Mesothelial cell of epicardium (in vitro differentiated cells): ENCODE measurements at regions not wholly inside any gene's neighbourhood (a gene's known extent, or its start where the extent isn't known, plus 50 kb on each side); places are given as distances from the start of the nearest gene placed in this dataset.

Experiments used
- DNase-seq, 2 experiments: peaks; one replicate each; pipeline ENCODE4 v3.0.0; 2021; ENCODE audit warnings: low spot score in 2 of 2; ENCODE audit not compliant: unreplicated experiment in 2 of 2
- H3K27ac Mint-ChIP-seq: 2 replicates; pipeline ENCODE4 v1.8.0; 2021; ENCODE audit warnings: mixed read lengths
- H3K27me3 Mint-ChIP-seq: 2 replicates; pipeline ENCODE4 v1.8.0; 2021; ENCODE audit warnings: low read depth, mixed read lengths
- H3K36me3 Mint-ChIP-seq: 2 replicates; pipeline ENCODE4 v1.8.0; 2021; ENCODE audit warnings: mixed read lengths
- H3K4me1 Mint-ChIP-seq: 2 replicates; pipeline ENCODE4 v1.8.0; 2021; ENCODE audit warnings: mixed read lengths
- H3K4me3 Mint-ChIP-seq: 2 replicates; pipeline ENCODE4 v1.8.0; 2021; ENCODE audit warnings: mild to moderate bottlenecking, moderate library complexity, mixed read lengths
- H3K9me3 Mint-ChIP-seq: 2 replicates; pipeline ENCODE4 v1.8.0; 2021; ENCODE audit warnings: mixed read lengths
- TF ChIP-seq, protein P1 (sequence below): fragments of 200-600 bp; sonication (generic); IDR thresholded peaks from one replicate; pipeline ENCODE4 v1.5.0; 2021; ENCODE audit warnings: antibody characterized with exemption; ENCODE audit not compliant: unreplicated experiment

- DNase-seq = no peak
Observed at GRCh38 chr4:17142232-17142711, 243.8 kb upstream of the LDB2 start.

DNA sequence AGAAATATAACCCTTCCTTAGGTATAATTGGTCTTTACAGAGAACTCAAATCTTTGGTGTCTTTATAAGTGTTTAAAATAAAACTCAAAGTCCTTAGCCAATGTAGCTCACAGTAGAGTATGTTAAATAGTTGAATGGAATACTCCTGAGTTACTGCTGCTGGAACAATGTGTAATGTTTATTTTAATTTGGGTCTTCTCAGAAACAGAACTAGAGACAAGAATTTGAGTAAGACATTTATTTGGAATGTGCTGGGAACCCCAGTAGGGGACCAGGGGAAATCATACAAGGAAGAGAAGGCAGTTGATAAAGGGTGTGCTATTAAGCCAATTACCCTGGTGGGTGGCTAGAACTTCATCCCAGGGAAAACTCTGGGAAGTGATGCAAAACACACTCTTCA is 240.4 kb upstream of the LDB2 start:
- H3K27me3 Mint-ChIP-seq = no peaks in the 10 kb centered on the region
- peaks cover 38% of the 10 kb centered on the region for H3K9me3 Mint-ChIP-seq
- H3K36me3 Mint-ChIP-seq = peaks cover 5% of the 10 kb centered on the region
- H3K4me1 Mint-ChIP-seq = no peaks in the 10 kb centered on the region
- H3K27ac Mint-ChIP-seq = no peak overlapping the region
- no peak for DNase-seq
- TF ChIP-seq, protein P1, sequence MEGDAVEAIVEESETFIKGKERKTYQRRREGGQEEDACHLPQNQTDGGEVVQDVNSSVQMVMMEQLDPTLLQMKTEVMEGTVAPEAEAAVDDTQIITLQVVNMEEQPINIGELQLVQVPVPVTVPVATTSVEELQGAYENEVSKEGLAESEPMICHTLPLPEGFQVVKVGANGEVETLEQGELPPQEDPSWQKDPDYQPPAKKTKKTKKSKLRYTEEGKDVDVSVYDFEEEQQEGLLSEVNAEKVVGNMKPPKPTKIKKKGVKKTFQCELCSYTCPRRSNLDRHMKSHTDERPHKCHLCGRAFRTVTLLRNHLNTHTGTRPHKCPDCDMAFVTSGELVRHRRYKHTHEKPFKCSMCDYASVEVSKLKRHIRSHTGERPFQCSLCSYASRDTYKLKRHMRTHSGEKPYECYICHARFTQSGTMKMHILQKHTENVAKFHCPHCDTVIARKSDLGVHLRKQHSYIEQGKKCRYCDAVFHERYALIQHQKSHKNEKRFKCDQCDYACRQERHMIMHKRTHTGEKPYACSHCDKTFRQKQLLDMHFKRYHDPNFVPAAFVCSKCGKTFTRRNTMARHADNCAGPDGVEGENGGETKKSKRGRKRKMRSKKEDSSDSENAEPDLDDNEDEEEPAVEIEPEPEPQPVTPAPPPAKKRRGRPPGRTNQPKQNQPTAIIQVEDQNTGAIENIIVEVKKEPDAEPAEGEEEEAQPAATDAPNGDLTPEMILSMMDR = no peak
- H3K4me3 Mint-ChIP-seq = no peak overlapping the region

More at GRCh38 chr4:17142232-17142711, 243.8 kb upstream of the LDB2 start:
- Mint-ChIP-seq H3K9me3 (peaks cover 33% of the 10 kb centered on the region), H3K27ac (no peak overlapping the region), H3K4me3 (no peak overlapping the region), H3K36me3 (peaks cover 5% of the 10 kb centered on the region), H3K27me3 (no peaks in the 10 kb centered on the region), H3K4me1 (no peaks in the 10 kb centered on the region)
- TF ChIP-seq, protein P1 = no peak

DNA sequence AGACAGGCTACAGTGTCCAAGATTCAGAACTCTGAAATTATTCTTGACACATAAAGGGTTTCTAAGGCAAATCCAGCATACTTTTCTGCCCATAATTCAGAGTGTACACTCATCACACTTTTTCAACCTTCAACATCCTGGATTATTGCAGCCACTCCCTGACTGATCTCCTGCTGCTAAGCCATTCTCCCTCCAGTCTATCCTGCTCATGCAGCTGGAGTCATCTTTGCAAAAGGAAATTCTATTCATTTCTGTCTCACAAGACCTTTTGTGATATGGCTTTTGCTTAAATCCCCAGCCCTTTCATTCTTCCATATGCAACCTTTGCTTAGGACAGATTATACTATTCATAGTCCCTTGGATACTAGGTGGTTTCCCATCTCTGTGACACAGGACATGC is 236.1 kb upstream of the LDB2 start:
- Mint-ChIP-seq H3K4me3 (no peak overlapping the region), H3K9me3 (peaks cover 20% of the 10 kb centered on the region), H3K27ac (no peak overlapping the region), H3K4me1 (no peaks in the 10 kb centered on the region), H3K27me3 (no peaks in the 10 kb centered on the region), H3K36me3 (no peaks in the 10 kb centered on the region)
- no peak for DNase-seq
- TF ChIP-seq, protein P1 = no peak

DNA sequence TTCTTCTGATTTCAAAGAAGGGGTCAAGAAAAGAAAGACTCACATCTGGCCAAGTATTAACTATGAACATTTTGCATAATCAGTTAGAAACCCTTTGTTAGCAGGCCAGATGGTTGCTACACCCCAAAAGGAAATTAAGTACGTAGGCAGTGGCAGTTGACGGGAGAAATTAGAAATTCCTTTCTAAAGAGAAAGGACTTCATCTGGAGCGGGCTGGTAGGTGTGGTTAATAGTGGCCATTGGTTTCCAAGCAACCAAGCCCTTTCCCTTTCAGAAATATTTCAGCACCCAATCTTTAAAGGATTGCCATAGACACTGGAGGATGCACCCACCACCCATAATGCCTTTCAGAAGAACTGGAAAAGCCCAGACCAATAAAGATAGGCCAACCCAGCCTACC is 235.7 kb upstream of the LDB2 start:
- H3K9me3 Mint-ChIP-seq = peaks cover 16% of the 10 kb centered on the region
- no peaks in the 10 kb centered on the region for H3K36me3 Mint-ChIP-seq
- H3K27me3 Mint-ChIP-seq = no peaks in the 10 kb centered on the region
- TF ChIP-seq, protein P1 = no peak
- no peak overlapping the region for H3K27ac Mint-ChIP-seq
- H3K4me1 Mint-ChIP-seq = no peaks in the 10 kb centered on the region
- DNase-seq = no peak
- H3K4me3 Mint-ChIP-seq = no peak overlapping the region

DNA sequence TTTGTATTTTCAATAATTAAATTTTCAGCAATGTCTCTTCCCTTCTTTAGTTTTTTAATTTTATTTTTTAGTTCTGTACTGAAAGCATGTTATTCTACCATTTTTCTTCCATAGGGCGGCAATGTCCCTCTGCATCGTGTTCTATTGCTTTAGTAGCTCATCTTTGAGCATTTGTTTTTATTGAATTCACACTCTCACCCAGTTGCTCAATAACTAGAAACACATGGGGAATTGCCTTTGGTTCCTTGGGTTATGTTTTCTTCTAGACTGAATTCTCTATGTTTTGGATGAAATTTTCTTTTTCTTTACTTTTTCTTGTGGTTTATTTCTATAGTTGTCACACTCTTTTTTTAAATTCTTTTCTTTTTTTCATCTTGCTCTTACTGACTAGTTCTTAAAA is 233.8 kb upstream of the LDB2 start:
- Mint-ChIP-seq H3K27ac (no peak overlapping the region), H3K4me3 (no peak overlapping the region)

More for the DNA sequence above, 233.8 kb upstream of the LDB2 start:
- H3K4me1 Mint-ChIP-seq = no peaks in the 10 kb centered on the region
- H3K9me3 Mint-ChIP-seq = peaks cover 5% of the 10 kb centered on the region
- TF ChIP-seq, protein P1 = no peak
- no peak for DNase-seq
- H3K27me3 Mint-ChIP-seq = no peaks in the 10 kb centered on the region
- H3K36me3 Mint-ChIP-seq = no peaks in the 10 kb centered on the region
